SK-N-DZ (cell line): ENCODE measurements at regions not wholly inside any gene's neighbourhood (a gene's known extent, or its start where the extent isn't known, plus 50 kb on each side); places are given as distances from the start of the nearest gene placed in this dataset.

Experiments
- DNase-seq: peaks from one replicate; pipeline ENCODE4 v3.0.0-alpha.2; 2015; ENCODE audit warnings: low spot score

- DNase-seq, result peak; percentile 24
These were observed 52.4 kb upstream of the WDR26 start for GRCh38 chr1:224486801-224487583.

- DNase-seq, result no peak
These were observed 54.4 kb upstream of the WDR26 start for GRCh38 chr1:224488806-224489499.

GRCh38 chr1:224489534-224490365 is 55.2 kb upstream of the WDR26 start:
- DNase-seq, result no peak

- no peak for DNase-seq
These were observed 56.2 kb upstream of the WDR26 start for GRCh38 chr1:224490549-224491537.

- no peak for DNase-seq
These were observed 57.4 kb upstream of the WDR26 start for GRCh38 chr1:224492015-224492414.

- DNase-seq, result no peak
These were observed 58.0 kb upstream of the WDR26 start for GRCh38 chr1:224492632-224493031.

GRCh38 chr1:224493269-224493668 is 58.7 kb upstream of the WDR26 start:
- DNase-seq, result no peak

- DNase-seq, result no peak
These were observed 59.7 kb upstream of the WDR26 start for GRCh38 chr1:224494343-224494742.

GRCh38 chr1:224495866-224496265 is 61.3 kb upstream of the WDR26 start:
- DNase-seq, result no peak

GRCh38 chr1:224496826-224497225 is 62.2 kb upstream of the WDR26 start:
- DNase-seq, result no peak

- DNase-seq, result no peak
These were observed 63.3 kb upstream of the WDR26 start for GRCh38 chr1:224497714-224498573.

GRCh38 chr1:224498574-224499170 is 64.1 kb upstream of the WDR26 start:
- no peak for DNase-seq

- no peak for DNase-seq
These were observed 64.6 kb upstream of the WDR26 start for GRCh38 chr1:224499204-224499603.

GRCh38 chr1:224500796-224501195 is 66.2 kb upstream of the WDR26 start:
- DNase-seq, result peak; percentile 45

- DNase-seq, result no peak
These were observed 67.2 kb upstream of the WDR26 start for GRCh38 chr1:224501836-224502235.

- DNase-seq, result no peak
These were observed 68.0 kb upstream of the WDR26 start for GRCh38 chr1:224502459-224503160.

GRCh38 chr1:224503161-224504118 is 68.8 kb upstream of the WDR26 start:
- peak; percentile 67 for DNase-seq
